Activated CD8-positive, alpha-beta T cell treated with anti-CD3 and anti-CD28 coated beads, Interleukin-2, amount 10 ng/mL, durations not matched to agents 7 days and 5 days (primary cell): ENCODE measurements at regions not wholly inside any gene's neighbourhood (a gene's known extent, or its start where the extent isn't known, plus 50 kb on each side); places are given as distances from the start of the nearest gene placed in this dataset.
"Not testable (repeated sequence)": the region's sequence is repeated elsewhere in the genome, so short reads cannot be mapped to it uniquely, and the experiment has no call there.

ENCODE experiments used
- ATAC-seq: fragments of 150-1000 bp; cut with Tn5 transposase; one replicate; pipeline ENCODE4 v1.10.0; 2021; ENCODE audit warnings: moderate library complexity
- CTCF ChIA-PET: fragments of 350-600 bp; sonication (Branson Sonifier 250); formaldehyde crosslinking; loops from one replicate; lab custom pipeline; 2021; ENCODE audit warnings: antibody characterized with exemption; lab: Charles Lee
- POLR2A ChIA-PET: fragments of 350-600 bp; sonication (Branson Sonifier 250); formaldehyde crosslinking; loops from one replicate; lab custom pipeline; 2021; ENCODE audit warnings: antibody characterized with exemption; lab: Charles Lee
- DNase-seq: peaks from one replicate; pipeline ENCODE4 v3.0.0-alpha.2; 2020
- H3K27ac Mint-ChIP-seq: one replicate; pipeline ENCODE4 v1.8.0; 2021; ENCODE audit warnings: mild to moderate bottlenecking, mixed read lengths
- H3K27me3 Mint-ChIP-seq: one replicate; pipeline ENCODE4 v1.8.0; 2021; ENCODE audit warnings: low read depth, mixed read lengths
- H3K36me3 Mint-ChIP-seq: one replicate; pipeline ENCODE4 v1.8.0; 2021; ENCODE audit warnings: low read depth, mixed read lengths
- H3K4me1 Mint-ChIP-seq: one replicate; pipeline ENCODE4 v1.8.0; 2021; ENCODE audit warnings: low read depth, mixed read lengths
- H3K4me3 Mint-ChIP-seq: one replicate; pipeline ENCODE4 v1.8.0; 2021; ENCODE audit warnings: mild to moderate bottlenecking, mixed read lengths
- H3K9me3 Mint-ChIP-seq: one replicate; pipeline ENCODE4 v1.8.0; 2022; ENCODE audit warnings: mixed read lengths; ENCODE audit not compliant: insufficient read depth

DNA sequence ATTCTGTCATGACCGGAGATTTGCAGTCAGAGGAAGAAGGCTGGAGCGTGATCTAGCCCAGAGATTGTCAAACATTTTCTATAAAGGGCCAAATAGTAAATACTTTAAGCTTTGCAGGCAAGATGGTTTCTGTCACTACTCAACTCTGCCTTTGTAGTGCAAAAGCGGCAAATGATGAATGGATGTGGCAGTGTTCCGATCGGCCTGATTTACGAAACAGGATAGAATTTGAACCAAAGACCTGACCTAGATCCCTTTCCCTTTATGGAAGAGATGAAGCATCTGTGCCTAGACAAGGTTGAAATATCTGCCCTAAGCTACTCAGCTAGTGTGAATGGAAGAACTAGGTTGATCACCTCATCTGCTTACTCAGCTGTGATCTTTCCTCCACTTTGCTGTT lies 209.5 kb downstream of the YTHDC2 start:
- H3K9me3 Mint-ChIP-seq: no peaks in the 10 kb centered on the region
- no peak overlapping the region for H3K27ac Mint-ChIP-seq
- POLR2A ChIA-PET: no interaction called here
- H3K4me1 Mint-ChIP-seq: no peaks in the 10 kb centered on the region
- no peaks in the 10 kb centered on the region for H3K27me3 Mint-ChIP-seq
- no peak for DNase-seq
- ATAC-seq: no peak
- CTCF ChIA-PET: no interaction called here
- H3K4me3 Mint-ChIP-seq: no peak overlapping the region
- H3K36me3 Mint-ChIP-seq: no peaks in the 10 kb centered on the region

DNA sequence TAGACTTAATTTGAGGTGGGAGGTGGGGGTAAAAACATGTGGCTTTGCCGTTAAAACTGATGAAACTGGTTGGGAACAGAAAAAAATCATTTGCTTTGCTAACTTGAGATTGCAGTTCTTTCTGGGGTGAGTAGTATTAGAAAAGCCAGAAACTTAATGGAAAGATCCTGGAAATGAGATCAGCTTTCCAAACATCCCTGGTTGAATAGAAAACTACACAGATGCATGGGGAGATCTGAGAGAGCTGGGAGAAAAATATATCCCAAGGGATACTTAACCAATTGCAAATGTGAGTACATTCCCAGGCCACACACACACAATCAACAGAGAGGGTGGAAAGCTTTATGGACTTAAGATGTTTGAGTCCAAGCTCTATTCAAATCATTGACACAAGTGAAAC lies 222.3 kb downstream of the YTHDC2 start:
- POLR2A ChIA-PET: no interaction called here
- Mint-ChIP-seq H3K36me3 (no peaks in the 10 kb centered on the region), H3K9me3 (no peaks in the 10 kb centered on the region), H3K27me3 (no peaks in the 10 kb centered on the region), H3K27ac (no peak overlapping the region), H3K4me1 (no peaks in the 10 kb centered on the region), H3K4me3 (no peak overlapping the region)
- DNase-seq (no peak), ATAC-seq (no peak)
- CTCF ChIA-PET: no interaction called here

DNA sequence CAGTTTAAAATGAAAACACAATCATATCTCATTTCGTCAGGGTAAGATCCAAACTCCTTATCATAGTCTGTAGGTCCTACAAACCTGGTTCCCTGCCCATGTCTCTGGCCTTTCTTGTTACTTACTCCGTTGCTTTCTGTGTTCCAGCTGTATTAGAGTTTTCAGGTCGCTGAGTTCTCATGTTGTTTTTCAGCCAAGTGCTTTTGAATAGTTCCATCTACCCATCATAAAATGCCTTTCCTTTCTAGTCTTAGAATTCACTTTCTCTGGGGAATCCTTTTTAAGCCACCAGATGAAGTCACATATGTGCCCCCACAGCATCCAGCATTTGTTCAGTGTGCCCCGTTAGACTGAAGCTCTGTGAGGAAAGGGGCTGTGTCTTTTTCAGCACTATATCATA lies 228.7 kb downstream of the YTHDC2 start:
- POLR2A ChIA-PET: no interaction called here
- CTCF ChIA-PET: no interaction called here
- no peaks in the 10 kb centered on the region for H3K36me3 Mint-ChIP-seq
- no peaks in the 10 kb centered on the region for H3K4me1 Mint-ChIP-seq
- no peaks in the 10 kb centered on the region for H3K27me3 Mint-ChIP-seq
- H3K4me3 Mint-ChIP-seq: no peak overlapping the region
- ATAC-seq (no peak), DNase-seq (no peak)
- no peaks in the 10 kb centered on the region for H3K9me3 Mint-ChIP-seq
- H3K27ac Mint-ChIP-seq: no peak overlapping the region

- Mint-ChIP-seq H3K4me3 (no peak overlapping the region), H3K4me1 (no peaks in the 10 kb centered on the region), H3K27me3 (no peaks in the 10 kb centered on the region), H3K36me3 (no peaks in the 10 kb centered on the region), H3K27ac (no peak overlapping the region), H3K9me3 (no peaks in the 10 kb centered on the region)
- DNase-seq (no peak), ATAC-seq (no peak)
- ChIA-PET POLR2A (no interaction called here), CTCF (no interaction called here)
These were observed 229.1 kb downstream of the YTHDC2 start for GRCh38 chr5:113742639-113743038.

DNA sequence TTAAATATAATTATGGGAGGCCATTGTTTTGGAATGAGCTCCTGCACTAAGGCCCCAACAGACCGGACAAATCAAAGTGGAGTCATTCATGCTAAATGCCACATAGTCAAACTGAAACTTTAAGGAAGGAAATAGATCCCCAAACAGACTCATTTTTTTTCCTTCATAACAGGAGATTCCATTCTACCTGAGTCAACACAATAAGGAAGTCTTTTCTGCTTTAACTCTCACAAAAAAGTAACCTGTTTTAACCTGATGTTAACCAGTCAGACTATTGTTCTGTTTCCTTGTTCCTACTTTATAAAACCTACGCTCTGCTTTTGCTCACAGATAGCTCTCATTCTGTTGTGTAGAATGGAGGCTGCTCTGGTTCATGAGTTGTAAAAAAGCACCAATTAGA lies 234.9 kb downstream of the YTHDC2 start:
- no peaks in the 10 kb centered on the region for H3K36me3 Mint-ChIP-seq
- ChIA-PET CTCF (no interaction called here), POLR2A (no interaction called here)
- H3K27me3 Mint-ChIP-seq: no peaks in the 10 kb centered on the region
- H3K4me1 Mint-ChIP-seq: no peaks in the 10 kb centered on the region
- no peaks in the 10 kb centered on the region for H3K9me3 Mint-ChIP-seq
- H3K27ac Mint-ChIP-seq: no peak overlapping the region
- no peak overlapping the region for H3K4me3 Mint-ChIP-seq
- DNase-seq (no peak), ATAC-seq (no peak)

GRCh38 chr5:113749334-113749733 lies 235.8 kb downstream of the YTHDC2 start:
- H3K9me3 Mint-ChIP-seq: no peaks in the 10 kb centered on the region
- ChIA-PET POLR2A (no interaction called here), CTCF (no interaction called here)
- no peak for DNase-seq
- no peak for ATAC-seq
- no peaks in the 10 kb centered on the region for H3K4me1 Mint-ChIP-seq
- no peak overlapping the region for H3K4me3 Mint-ChIP-seq
- H3K27ac Mint-ChIP-seq: no peak overlapping the region
- no peaks in the 10 kb centered on the region for H3K27me3 Mint-ChIP-seq
- no peaks in the 10 kb centered on the region for H3K36me3 Mint-ChIP-seq

DNA sequence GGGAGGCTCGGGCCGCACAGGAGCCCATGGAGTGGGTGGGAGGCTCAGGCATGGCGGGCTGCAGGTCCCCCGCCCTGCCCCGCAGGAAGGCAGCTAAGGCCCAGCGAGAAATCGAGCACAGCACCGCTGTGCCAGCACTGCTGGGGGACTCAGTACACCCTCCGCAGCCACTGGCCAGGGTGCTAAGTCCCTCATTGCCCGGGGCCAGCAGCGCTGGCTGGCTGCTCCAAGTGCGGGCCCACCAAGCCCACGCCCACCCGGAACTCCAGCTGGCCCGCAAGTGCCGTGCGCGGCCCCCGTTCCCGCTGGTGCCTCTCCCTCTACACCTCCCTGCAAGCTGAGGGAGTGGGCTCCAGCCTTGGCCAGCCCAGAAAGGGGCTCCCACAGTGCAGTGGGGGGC lies 239.7 kb downstream of the YTHDC2 start:
- H3K27me3 Mint-ChIP-seq, H3K27ac Mint-ChIP-seq, H3K4me3 Mint-ChIP-seq, POLR2A ChIA-PET, DNase-seq, ATAC-seq, H3K9me3 Mint-ChIP-seq, CTCF ChIA-PET, H3K36me3 Mint-ChIP-seq, H3K4me1 Mint-ChIP-seq: not testable (repeated sequence)

GRCh38 chr5:113755516-113755915 lies 242.0 kb downstream of the YTHDC2 start:
- Mint-ChIP-seq H3K27me3 (no peaks in the 10 kb centered on the region), H3K9me3 (no peaks in the 10 kb centered on the region), H3K4me3 (no peak overlapping the region), H3K4me1 (no peaks in the 10 kb centered on the region), H3K27ac (no peak overlapping the region), H3K36me3 (no peaks in the 10 kb centered on the region)
- CTCF ChIA-PET: no interaction called here
- POLR2A ChIA-PET: no interaction called here
- no peak for DNase-seq
- no peak for ATAC-seq

- no peak overlapping the region for H3K27ac Mint-ChIP-seq
- POLR2A ChIA-PET: no interaction called here
- CTCF ChIA-PET: interaction anchor here (1.2 kb wide), 1 partner anchor 12 kb away, joined by 3 read pairs; no protein-coding TSS in a partner anchor
- no peaks in the 10 kb centered on the region for H3K4me1 Mint-ChIP-seq
- H3K4me3 Mint-ChIP-seq: no peak overlapping the region
- H3K9me3 Mint-ChIP-seq: no peaks in the 10 kb centered on the region
- ATAC-seq (no peak), DNase-seq (no peak)
- H3K27me3 Mint-ChIP-seq: no peaks in the 10 kb centered on the region
- H3K36me3 Mint-ChIP-seq: no peaks in the 10 kb centered on the region
These were observed 244.0 kb downstream of the YTHDC2 start for GRCh38 chr5:113757508-113757907.

GRCh38 chr5:113759505-113759904 lies 246.0 kb downstream of the YTHDC2 start:
- no peaks in the 10 kb centered on the region for H3K27me3 Mint-ChIP-seq
- no peak overlapping the region for H3K4me3 Mint-ChIP-seq
- no peaks in the 10 kb centered on the region for H3K36me3 Mint-ChIP-seq
- DNase-seq: no peak
- H3K4me1 Mint-ChIP-seq: no peaks in the 10 kb centered on the region
- no peaks in the 10 kb centered on the region for H3K9me3 Mint-ChIP-seq
- ChIA-PET POLR2A (no interaction called here), CTCF (no interaction called here)
- no peak for ATAC-seq
- no peak overlapping the region for H3K27ac Mint-ChIP-seq

GRCh38 chr5:113760486-113760885 lies 247.0 kb downstream of the YTHDC2 start:
- DNase-seq (no peak), ATAC-seq (no peak)
- POLR2A ChIA-PET: no interaction called here
- Mint-ChIP-seq H3K9me3 (no peaks in the 10 kb centered on the region), H3K4me1 (no peaks in the 10 kb centered on the region), H3K27ac (no peak overlapping the region), H3K4me3 (no peak overlapping the region), H3K27me3 (no peaks in the 10 kb centered on the region), H3K36me3 (no peaks in the 10 kb centered on the region)
- CTCF ChIA-PET: no interaction called here

GRCh38 chr5:113761594-113761993 lies 248.1 kb downstream of the YTHDC2 start:
- POLR2A ChIA-PET: no interaction called here
- Mint-ChIP-seq H3K27ac (no peak overlapping the region), H3K36me3 (no peaks in the 10 kb centered on the region), H3K4me1 (no peaks in the 10 kb centered on the region), H3K27me3 (no peaks in the 10 kb centered on the region), H3K4me3 (no peak overlapping the region), H3K9me3 (no peaks in the 10 kb centered on the region)
- CTCF ChIA-PET: no interaction called here
- no peak for DNase-seq
- ATAC-seq: no peak

DNA sequence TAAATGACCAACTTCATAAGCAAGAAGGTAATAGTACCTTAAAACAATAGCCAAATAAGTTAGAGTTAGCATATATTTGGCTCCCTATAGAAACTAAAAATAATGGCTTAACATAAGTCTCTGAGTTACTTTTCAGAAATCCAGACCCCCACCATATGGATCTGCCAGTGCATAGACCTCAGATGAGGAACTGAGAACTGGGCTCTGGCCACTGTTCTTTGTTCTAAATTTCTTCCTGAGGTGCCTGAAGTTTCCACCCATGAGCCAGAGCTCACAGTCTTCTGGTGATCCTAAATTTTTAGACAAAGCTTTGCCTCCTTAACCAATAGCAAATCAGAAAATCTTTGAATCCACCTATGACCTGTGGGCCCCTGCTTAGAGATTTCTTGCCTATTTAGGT lies 250.9 kb downstream of the YTHDC2 start:
- POLR2A ChIA-PET: no interaction called here

More for the DNA sequence above, 250.9 kb downstream of the YTHDC2 start:
- no peak overlapping the region for H3K4me3 Mint-ChIP-seq
- no peaks in the 10 kb centered on the region for H3K27me3 Mint-ChIP-seq
- H3K9me3 Mint-ChIP-seq: no peaks in the 10 kb centered on the region
- H3K4me1 Mint-ChIP-seq: no peaks in the 10 kb centered on the region
- CTCF ChIA-PET: no interaction called here
- ATAC-seq: no peak
- no peak overlapping the region for H3K27ac Mint-ChIP-seq
- no peak for DNase-seq
- no peaks in the 10 kb centered on the region for H3K36me3 Mint-ChIP-seq
